ENCODE measurements at regions not wholly inside any gene's neighbourhood (a gene's known extent, or its start where the extent isn't known, plus 50 kb on each side); places are given as distances from the start of the nearest gene placed in this dataset.
"Not testable (repeated sequence)": the region's sequence is repeated elsewhere in the genome, so short reads cannot be mapped to it uniquely, and the experiment has no call there.

GRCh38 chr2:58434692-58435091 is 193.6 kb upstream of the FANCL start:
- no peak for DNase-seq

GRCh38 chr2:58432491-58433170 is 191.5 kb upstream of the FANCL start:
- DNase-seq, result no peak

- DNase-seq, result peak; percentile 8
These were observed 188.1 kb upstream of the FANCL start for GRCh38 chr2:58429014-58429875.

GRCh38 chr2:58428096-58429013 is 187.2 kb upstream of the FANCL start:
- DNase-seq, result peak; percentile 65

GRCh38 chr2:58427572-58428095 is 186.5 kb upstream of the FANCL start:
- peak; percentile 52 for DNase-seq

GRCh38 chr2:58425368-58425767 is 184.2 kb upstream of the FANCL start:
- no peak for DNase-seq

- no peak for DNase-seq
These were observed 178.9 kb upstream of the FANCL start for GRCh38 chr2:58419983-58420382.

- no peak for DNase-seq
These were observed 175.6 kb upstream of the FANCL start for GRCh38 chr2:58416696-58417095.

GRCh38 chr2:58414506-58414905 is 173.4 kb upstream of the FANCL start:
- no peak for DNase-seq

- no peak for DNase-seq
These were observed 169.4 kb upstream of the FANCL start for GRCh38 chr2:58410549-58410948.

- peak; percentile 42 for DNase-seq
These were observed 166.4 kb upstream of the FANCL start for GRCh38 chr2:58407487-58407886.

- no peak for DNase-seq
These were observed 164.2 kb upstream of the FANCL start for GRCh38 chr2:58405341-58405740.

- DNase-seq, result no peak
These were observed 160.8 kb upstream of the FANCL start for GRCh38 chr2:58401936-58402335.

GRCh38 chr2:58398406-58398805 is 157.3 kb upstream of the FANCL start:
- no peak for DNase-seq

- DNase-seq, result no peak
These were observed 146.6 kb upstream of the FANCL start for GRCh38 chr2:58387701-58388100.

GRCh38 chr2:58386904-58387303 is 145.8 kb upstream of the FANCL start:
- not testable (repeated sequence) for DNase-seq

- DNase-seq, result no peak
These were observed 137.0 kb upstream of the FANCL start for GRCh38 chr2:58378152-58378551.

GRCh38 chr2:58377181-58377580 is 136.1 kb upstream of the FANCL start:
- DNase-seq, result no peak

- DNase-seq, result no peak
These were observed 135.5 kb upstream of the FANCL start for GRCh38 chr2:58376592-58376991.

- DNase-seq, result no peak
These were observed 128.5 kb upstream of the FANCL start for GRCh38 chr2:58369594-58369993.

- DNase-seq, result no peak
These were observed 123.0 kb upstream of the FANCL start for GRCh38 chr2:58364098-58364497.

GRCh38 chr2:58358026-58358425 is 116.9 kb upstream of the FANCL start:
- no peak for DNase-seq

GRCh38 chr2:58357521-58357920 is 116.4 kb upstream of the FANCL start:
- DNase-seq, result no peak
